Body of pancreas (tissue), 4 donors: ENCODE measurements at regions not wholly inside any gene's neighbourhood (a gene's known extent, or its start where the extent isn't known, plus 50 kb on each side); places are given as distances from the start of the nearest gene placed in this dataset.

Experiments
- ATAC-seq: fragments of 150-250 bp; one replicate; pipeline ENCODE4 v1.9.1; 2016
- DNase-seq, 4 donors: peaks; one replicate each; pipeline ENCODE4 v3.0.0-alpha.2; 2019
- H3K27ac ChIP-seq, 4 donors: fragments of 200-600 bp; sonication (generic); 1 replicate in 3 of 4; 2 replicates in 1 of 4; pipeline versions ENCODE4 v1.5.1 to v1.6.1; 2016 to 2019; ENCODE audit warnings: mild to moderate bottlenecking in 1 of 4, mixed read lengths in 1 of 4, moderate library complexity in 1 of 4
- H3K27me3 ChIP-seq, 2 donors: fragments of 200-600 bp; sonication (generic); one replicate each; pipeline ENCODE4 v1.6.0; 2016; ENCODE audit warnings: mild to moderate bottlenecking in 1 of 2
- H3K36me3 ChIP-seq, 2 donors: fragments of 200-600 bp; sonication (generic); replicated peaks in 1 of 2; 2 replicates each; pipeline ENCODE4 v1.5.1; 2016; ENCODE audit warnings: low read depth in 2 of 2; ENCODE audit not compliant: insufficient read depth in 1 of 2
- H3K4me1 ChIP-seq: fragments of 200-600 bp; sonication (generic); one replicate; pipeline ENCODE4 v1.6.0; 2016
- H3K4me3 ChIP-seq, 2 donors: fragments of 200-600 bp; sonication (generic); 1 replicate in 1 of 2; 2 replicates in 1 of 2; pipeline ENCODE4 v1.5.1; 2016 to 2019
- H3K9me3 ChIP-seq, 3 donors: fragments of 200-600 bp; sonication (generic); 1 replicate in 2 of 3; 2 replicates in 1 of 3; pipeline ENCODE4 v1.5.1; 2016
- CTCF ChIP-seq, 7 experiments: fragments of 450-650 bp in 4 of 7; fragments of 200-600 bp in 3 of 7; sonication (generic) in 3 of 7; IDR thresholded peaks; one replicate each; pipeline ENCODE4 v1.5.1; 2016 to 2019; ENCODE audit warnings: antibody characterized with exemption in 7 of 7
- POLR2A ChIP-seq, 3 donors: fragments of 450-650 bp; IDR thresholded peaks; one replicate each; pipeline ENCODE4 v1.6.1; 2016; ENCODE audit warnings: antibody characterized with exemption in 3 of 3, mild to moderate bottlenecking in 2 of 3
- WGBS, 2 donors: methylation state at CpG; one replicate each; pipeline ENCODE4 v1.1.5; 2017; 5-methylcytosine and 5-hydroxymethylcytosine counted together
- intact Hi-C: fragments of 100-400 bp; cut with DNase I; formaldehyde crosslinking; loops from one replicate; pipeline ENCODE4 v1.15.1; 2023

GRCh38 chr14:22381408-22381760 lies 207.6 kb downstream of the DAD1 start:
- ATAC-seq (no peak), DNase-seq (no peak)
- no peak overlapping the region for H3K27ac ChIP-seq
- no peak for TF ChIP-seq POLR2A (IDR thresholded peaks at IDR 0.05)
- no peak for TF ChIP-seq CTCF (IDR thresholded peaks at IDR 0.05)
- peaks cover 0 to 6% of the 10 kb centered on the region in 2 donors for H3K27me3 ChIP-seq
- H3K4me3 ChIP-seq: no peak overlapping the region
- H3K4me1 ChIP-seq: peaks cover 8% of the 10 kb centered on the region
- intact Hi-C loops: loop anchor here (5.0 kb wide), 1 partner anchor 64 kb away; no protein-coding TSS in a partner anchor
- no peaks in the 10 kb centered on the region for H3K36me3 ChIP-seq
- H3K9me3 ChIP-seq: no peaks in the 10 kb centered on the region
- 50 to 72% methylated on average over 3 of the region's 3 CpGs for WGBS, 2 donors

GRCh38 chr14:22380571-22381407 lies 208.2 kb downstream of the DAD1 start:
- TF ChIP-seq POLR2A (IDR thresholded peaks at IDR 0.05) (no peak), CTCF (IDR thresholded peaks at IDR 0.05) (no peak)
- ATAC-seq (no peak), DNase-seq (no peak)
- intact Hi-C loops: loop anchor here (5.0 kb wide), 1 partner anchor 63 kb away; no protein-coding TSS in a partner anchor
- peaks cover 8% of the 10 kb centered on the region for H3K4me1 ChIP-seq
- no peaks in the 10 kb centered on the region for H3K36me3 ChIP-seq
- H3K4me3 ChIP-seq: no peak overlapping the region
- H3K27me3 ChIP-seq: peaks cover 0 to 6% of the 10 kb centered on the region in 2 donors
- no peak overlapping the region for H3K27ac ChIP-seq
- H3K9me3 ChIP-seq: no peaks in the 10 kb centered on the region
- WGBS, 2 donors: 52 to 57% methylated on average over 5 of the region's 5 CpGs

- Histone ChIP-seq H3K4me1 (peaks cover 8% of the 10 kb centered on the region), H3K27ac (no peak overlapping the region), H3K27me3 (peaks cover 0 to 6% of the 10 kb centered on the region in 2 donors), H3K36me3 (no peaks in the 10 kb centered on the region), H3K4me3 (no peak overlapping the region), H3K9me3 (no peaks in the 10 kb centered on the region)
- ATAC-seq: no peak
- no peak for TF ChIP-seq CTCF (IDR thresholded peaks at IDR 0.05)
- no peak for TF ChIP-seq POLR2A (IDR thresholded peaks at IDR 0.05)
- intact Hi-C loops: loop anchor here (5.0 kb wide), 1 partner anchor 62 kb away; no protein-coding TSS in a partner anchor
- DNase-seq: no peak
Measured at GRCh38 chr14:22379727-22380126, 209.3 kb downstream of the DAD1 start.

DNA sequence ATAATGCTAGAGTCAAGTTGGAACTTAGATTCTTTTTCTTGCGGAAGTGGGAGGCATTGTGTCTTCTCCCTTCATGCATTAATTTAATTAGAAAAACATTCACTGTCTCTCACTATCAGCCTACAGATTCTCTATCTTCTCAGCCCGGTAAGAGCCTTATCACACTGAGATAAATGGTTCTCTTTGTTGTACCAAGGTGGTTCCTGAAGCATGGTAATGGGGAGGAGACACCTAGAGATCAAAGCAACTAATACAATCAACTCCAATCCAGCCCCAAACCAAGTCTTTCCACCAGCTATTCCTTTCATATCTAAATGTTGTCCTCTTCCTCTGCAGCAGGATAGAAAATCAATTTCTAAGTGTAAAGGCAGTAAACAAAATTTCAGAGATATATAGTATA lies 210.8 kb downstream of the DAD1 start:
- no peak for ATAC-seq
- intact Hi-C loops: no loop called here
- WGBS, 2 donors: 49 to 51% methylated on average over 2 of the region's 2 CpGs

More for the DNA sequence above, 210.8 kb downstream of the DAD1 start:
- Histone ChIP-seq H3K9me3 (no peaks in the 10 kb centered on the region), H3K4me3 (no peak overlapping the region), H3K27me3 (peaks cover 0 to 6% of the 10 kb centered on the region in 2 donors), H3K4me1 (peaks cover 8% of the 10 kb centered on the region), H3K27ac (no peak overlapping the region), H3K36me3 (no peaks in the 10 kb centered on the region)
- no peak for DNase-seq
- TF ChIP-seq POLR2A (IDR thresholded peaks at IDR 0.05) (no peak), CTCF (IDR thresholded peaks at IDR 0.05) (no peak)
